Muscle of leg (tissue), 3 donors: ENCODE measurements at regions not wholly inside any gene's neighbourhood (a gene's known extent, or its start where the extent isn't known, plus 50 kb on each side); places are given as distances from the start of the nearest gene placed in this dataset.
A peak's percentile ranks its signal among the peaks of the same experiment; 100 is the strongest.

Experiments
- DNase-seq: peaks from one replicate; pipeline ENCODE4 v3.0.0; 2013
- H3K27ac ChIP-seq: one replicate; pipeline ENCODE4 v1.5.1; 2013; ENCODE audit warnings: mild to moderate bottlenecking, low read length, control low read depth
- H3K27me3 ChIP-seq: one replicate; pipeline ENCODE4 v1.6.1; 2013; ENCODE audit warnings: low read length; ENCODE audit not compliant: control insufficient read depth, insufficient read depth
- H3K36me3 ChIP-seq: one replicate; pipeline ENCODE4 v1.6.1; 2013; ENCODE audit warnings: low read length; ENCODE audit not compliant: control insufficient read depth, insufficient read depth
- H3K4me1 ChIP-seq: one replicate; pipeline ENCODE4 v1.6.1; 2013; ENCODE audit warnings: low read length; ENCODE audit not compliant: control insufficient read depth, insufficient read depth
- H3K4me3 ChIP-seq: one replicate; pipeline ENCODE4 v1.5.1; 2013; ENCODE audit warnings: low read length, control low read depth
- H3K9me3 ChIP-seq: replicated peaks from 2 replicates; pipeline ENCODE4 v1.6.1; 2013; ENCODE audit warnings: low read depth, low read length; ENCODE audit not compliant: control insufficient read depth
- WGBS: methylation state at CpG from one replicate; pipeline ENCODE4 v1.1.5; 2013; ENCODE audit warnings: missing lambda C conversion rate; ENCODE audit not compliant: insufficient coverage; 5-methylcytosine and 5-hydroxymethylcytosine counted together

DNA sequence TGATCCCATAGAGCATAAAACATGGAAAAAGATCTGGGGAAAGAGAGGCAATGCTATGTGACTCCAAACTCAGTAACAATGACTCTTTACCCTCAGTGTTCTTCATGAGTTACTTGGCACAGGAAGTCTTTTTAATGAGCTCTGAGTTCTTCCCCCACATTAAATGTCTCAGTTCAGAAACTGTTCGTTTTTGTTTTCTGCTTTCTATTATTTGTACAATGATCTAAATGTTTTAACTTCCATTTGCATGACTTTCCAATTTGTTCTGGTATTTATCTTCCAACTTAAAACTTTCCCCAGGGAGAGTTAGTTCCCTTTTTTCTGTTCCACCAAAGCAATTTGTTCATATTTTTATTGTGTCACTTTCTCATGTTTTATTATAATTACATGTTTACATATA, 177.0 kb upstream of the ZBTB20 start:
- Histone ChIP-seq H3K4me3 (no peak overlapping the region), H3K27ac (no peak overlapping the region), H3K27me3 (no peaks in the 10 kb centered on the region), H3K9me3 (no peaks in the 10 kb centered on the region), H3K36me3 (no peaks in the 10 kb centered on the region), H3K4me1 (no peaks in the 10 kb centered on the region)
- WGBS, result no CpG with 5 or more reads among the region's 1 CpG
- no peak for DNase-seq

DNA sequence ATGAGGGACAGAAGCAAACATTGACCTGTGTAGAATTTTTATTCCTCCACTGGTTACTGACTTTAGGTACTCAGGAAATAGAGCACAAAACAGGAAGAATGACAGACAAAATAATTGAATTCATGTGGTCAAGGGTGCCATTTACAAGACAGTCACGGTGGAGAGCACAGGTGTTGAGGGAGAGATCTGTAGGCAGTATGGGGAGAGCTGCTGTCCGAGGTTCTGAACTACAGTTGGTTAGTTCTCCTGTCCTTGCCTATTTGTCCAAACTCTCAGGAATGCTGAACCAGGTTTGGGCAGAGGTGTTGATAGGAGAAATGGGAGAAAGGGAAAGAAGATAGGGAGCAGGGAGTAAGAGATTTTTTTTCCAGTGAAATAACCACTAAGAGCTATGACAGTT, 178.5 kb upstream of the ZBTB20 start:
- Histone ChIP-seq H3K36me3 (no peaks in the 10 kb centered on the region), H3K9me3 (no peaks in the 10 kb centered on the region), H3K27ac (no peak overlapping the region), H3K4me1 (no peaks in the 10 kb centered on the region), H3K4me3 (no peak overlapping the region), H3K27me3 (no peaks in the 10 kb centered on the region)
- 5% methylated on average over 2 of the region's 2 CpGs for WGBS
- peak; percentile 61 for DNase-seq

DNA sequence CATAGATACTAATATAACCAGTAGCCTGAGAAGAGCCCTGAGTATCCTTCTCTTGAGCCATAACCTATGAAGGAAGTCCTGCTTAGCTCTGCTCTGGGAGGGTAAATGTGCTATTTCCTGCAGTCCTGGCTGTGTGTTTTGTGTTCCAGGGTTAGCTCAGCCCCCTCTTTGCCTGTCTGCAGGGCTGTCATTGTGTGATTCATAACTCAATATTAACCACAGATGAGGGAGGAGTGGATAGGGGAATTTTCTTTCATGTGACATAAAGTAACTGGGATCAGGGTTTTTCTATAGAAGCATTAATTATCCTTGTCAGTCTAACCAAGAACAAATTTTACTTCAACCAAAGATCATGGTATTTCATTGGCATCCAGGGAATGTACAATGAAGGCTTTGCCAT, 183.3 kb upstream of the ZBTB20 start:
- Histone ChIP-seq H3K27ac (no peak overlapping the region), H3K4me3 (no peak overlapping the region), H3K27me3 (no peaks in the 10 kb centered on the region), H3K4me1 (no peaks in the 10 kb centered on the region), H3K9me3 (no peaks in the 10 kb centered on the region), H3K36me3 (no peaks in the 10 kb centered on the region)
- no peak for DNase-seq

DNA sequence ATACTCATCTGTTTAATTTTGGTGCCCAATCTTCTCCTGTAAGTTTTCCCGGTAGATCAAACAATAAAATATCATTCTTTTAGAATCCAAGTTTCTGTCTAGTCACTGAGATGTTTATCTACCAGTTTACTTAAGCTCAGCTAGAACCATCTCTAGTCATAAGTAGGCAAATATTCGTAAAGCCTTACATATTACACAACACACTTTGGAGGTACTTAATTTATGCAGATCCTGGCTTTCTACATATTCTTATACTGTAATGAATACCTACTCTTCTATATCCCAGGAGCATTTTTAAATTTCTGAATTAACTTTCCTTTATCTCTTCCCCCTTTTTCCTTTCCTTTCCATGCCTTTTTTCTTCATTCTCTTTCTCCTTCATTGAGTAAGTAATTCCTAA, 185.9 kb upstream of the ZBTB20 start:
- Histone ChIP-seq H3K27me3 (no peaks in the 10 kb centered on the region), H3K4me3 (no peak overlapping the region), H3K27ac (no peak overlapping the region), H3K36me3 (no peaks in the 10 kb centered on the region), H3K4me1 (no peaks in the 10 kb centered on the region), H3K9me3 (no peaks in the 10 kb centered on the region)
- DNase-seq, result no peak
- no CpG with 5 or more reads among the region's 2 CpGs for WGBS

DNA sequence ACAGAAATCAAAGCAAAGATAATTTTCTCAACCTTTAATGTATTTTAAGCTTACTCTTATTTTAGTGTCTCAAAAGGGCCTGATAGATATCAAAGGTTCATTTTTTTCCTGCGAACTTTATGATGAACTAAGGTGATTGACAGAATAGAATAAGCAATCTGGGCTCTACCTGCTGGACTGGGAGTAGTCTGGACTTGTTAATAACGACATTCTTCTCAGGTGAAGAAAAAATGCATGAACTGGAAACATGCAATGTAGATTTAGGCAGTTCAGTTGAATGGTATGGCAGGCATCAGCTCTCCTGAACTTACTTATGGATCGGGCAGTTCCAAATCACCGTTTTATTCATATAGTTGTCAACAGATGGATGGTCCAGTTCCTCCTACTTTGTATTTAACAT, 189.7 kb upstream of the ZBTB20 start:
- Histone ChIP-seq H3K27ac (no peak overlapping the region), H3K4me3 (no peak overlapping the region), H3K4me1 (no peaks in the 10 kb centered on the region), H3K36me3 (no peaks in the 10 kb centered on the region), H3K9me3 (no peaks in the 10 kb centered on the region), H3K27me3 (no peaks in the 10 kb centered on the region)
- DNase-seq, result no peak
- 64% methylated on average over 1 of the region's 4 CpGs for WGBS

DNA sequence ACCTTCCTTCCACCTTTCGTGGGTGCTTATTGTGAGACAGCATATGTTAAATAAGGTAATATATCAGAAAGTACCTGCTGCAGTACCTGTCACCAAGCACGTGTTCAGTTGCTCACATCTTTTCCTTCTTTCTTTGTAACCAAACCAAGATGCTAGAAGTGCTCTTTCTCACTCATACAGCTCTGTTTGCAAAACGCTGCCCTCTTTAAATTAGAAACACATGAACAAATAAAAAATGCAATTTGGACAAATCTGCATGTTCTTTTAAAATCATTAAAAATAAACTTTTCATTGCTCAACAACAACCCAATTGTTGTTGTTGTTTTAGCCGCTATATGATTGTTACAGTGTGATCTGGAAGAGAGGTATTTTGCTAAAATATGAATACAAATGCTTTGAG, 193.5 kb upstream of the ZBTB20 start:
- DNase-seq, result no peak

DNA sequence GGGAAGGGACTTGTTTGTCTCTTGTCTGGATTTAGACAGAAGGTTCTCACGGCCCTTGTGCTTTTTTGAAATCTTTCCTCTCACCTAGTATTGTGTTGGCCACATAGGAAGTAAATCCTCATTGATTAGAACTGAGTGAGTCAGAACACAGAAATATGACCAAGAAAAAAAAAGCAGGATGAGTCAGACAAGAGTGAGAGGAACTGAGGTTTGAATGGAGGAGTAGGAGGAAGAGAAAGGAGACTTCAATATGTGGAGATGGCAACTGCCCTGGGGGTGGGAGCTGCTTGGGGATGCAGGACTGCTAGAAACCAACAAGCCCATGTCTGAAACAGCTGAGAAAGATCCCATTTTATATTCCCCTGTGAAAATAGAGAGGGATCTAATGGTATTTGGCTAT, 194.1 kb upstream of the ZBTB20 start:
- no CpG with 5 or more reads among the region's 1 CpG for WGBS
- no peak for DNase-seq
- Histone ChIP-seq H3K27ac (no peak overlapping the region), H3K27me3 (no peaks in the 10 kb centered on the region), H3K36me3 (no peaks in the 10 kb centered on the region), H3K4me3 (no peak overlapping the region), H3K9me3 (no peaks in the 10 kb centered on the region), H3K4me1 (no peaks in the 10 kb centered on the region)

More for the DNA sequence above, 193.5 kb upstream of the ZBTB20 start:
- Histone ChIP-seq H3K27ac (no peak overlapping the region), H3K9me3 (no peaks in the 10 kb centered on the region), H3K4me3 (no peak overlapping the region), H3K4me1 (no peaks in the 10 kb centered on the region), H3K27me3 (no peaks in the 10 kb centered on the region), H3K36me3 (no peaks in the 10 kb centered on the region)
- WGBS, result 60% methylated on average over 1 of the region's 4 CpGs

DNA sequence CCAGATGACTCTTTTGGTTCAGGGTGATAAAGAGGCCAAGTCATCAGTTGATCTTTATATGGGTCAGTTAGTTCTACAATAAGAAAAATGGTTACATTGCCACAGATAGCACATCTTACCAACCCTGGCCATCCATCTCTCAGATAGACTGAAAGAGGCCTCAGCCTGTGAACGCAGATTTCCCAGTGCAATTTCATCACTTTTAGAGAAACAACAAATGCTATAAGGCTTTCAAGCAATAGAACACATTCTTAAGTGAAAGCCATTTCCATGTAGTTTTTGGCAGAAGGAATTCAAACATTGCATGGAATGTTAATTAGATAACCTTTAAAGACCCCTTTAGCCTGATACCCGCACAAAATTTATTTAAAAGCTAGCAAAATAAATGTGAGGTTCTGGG, 200.6 kb upstream of the ZBTB20 start:
- Histone ChIP-seq H3K27me3 (no peaks in the 10 kb centered on the region), H3K4me1 (no peaks in the 10 kb centered on the region), H3K36me3 (no peaks in the 10 kb centered on the region), H3K27ac (no peak overlapping the region), H3K9me3 (no peaks in the 10 kb centered on the region), H3K4me3 (no peak overlapping the region)
- WGBS, result no CpG with 5 or more reads among the region's 2 CpGs
- no peak for DNase-seq

DNA sequence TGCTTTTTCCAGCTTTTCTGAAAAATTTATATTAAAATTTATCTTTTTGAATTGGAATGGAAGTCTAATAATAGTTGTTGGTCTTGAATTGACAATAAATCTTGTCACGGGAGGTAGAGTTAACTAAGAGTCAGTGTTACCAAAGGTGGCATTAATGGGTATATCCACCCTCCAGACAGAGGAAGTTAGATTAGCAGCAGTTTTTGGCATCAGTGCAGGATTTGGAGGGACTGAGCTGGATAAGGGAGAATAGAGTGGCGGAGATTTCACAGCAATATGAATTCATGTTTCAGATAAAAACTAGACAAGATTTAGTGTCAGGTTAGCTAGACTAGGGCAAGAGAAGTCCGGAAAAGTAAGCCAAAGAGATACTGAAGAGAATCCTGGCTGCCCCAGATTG, 201.3 kb upstream of the ZBTB20 start:
- Histone ChIP-seq H3K36me3 (no peaks in the 10 kb centered on the region), H3K27ac (no peak overlapping the region), H3K4me1 (no peaks in the 10 kb centered on the region), H3K4me3 (no peak overlapping the region), H3K9me3 (no peaks in the 10 kb centered on the region), H3K27me3 (no peaks in the 10 kb centered on the region)
- WGBS, result 75% methylated on average over 2 of the region's 3 CpGs
- DNase-seq, result no peak

DNA sequence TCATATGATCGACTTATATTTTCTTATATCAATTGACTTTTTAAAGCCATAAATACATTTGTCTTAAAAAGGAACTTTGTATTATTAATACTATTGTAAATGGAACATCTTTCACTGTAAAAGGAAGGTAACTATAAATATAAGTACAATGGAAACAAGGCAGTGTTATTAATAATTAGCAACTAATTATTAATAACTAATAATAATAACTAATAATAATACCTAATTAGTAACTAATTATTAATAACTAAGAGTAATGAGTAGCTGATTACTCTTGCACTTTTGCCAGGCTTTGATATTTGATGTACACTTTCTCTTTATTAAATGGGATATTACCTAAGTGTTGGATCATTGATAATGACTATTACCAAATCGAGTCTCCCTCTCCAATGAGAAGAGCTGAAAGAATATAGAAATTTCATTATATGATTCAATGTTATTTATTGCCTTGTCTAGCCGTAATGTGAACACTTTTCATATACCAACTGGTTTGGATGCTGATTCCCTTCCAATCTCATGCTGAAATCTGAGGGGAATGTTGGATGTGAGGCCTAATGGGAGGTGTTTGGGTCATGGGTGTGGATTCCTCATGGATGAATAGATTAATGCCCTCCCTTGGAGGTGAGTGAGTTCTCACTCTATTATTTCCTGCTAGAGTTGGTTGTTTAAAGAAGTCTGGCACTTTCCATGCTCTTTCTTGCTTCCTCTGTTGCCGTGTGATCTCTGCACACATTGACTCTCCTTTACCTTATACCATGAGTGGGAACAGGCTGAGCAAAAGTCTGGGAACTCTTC, 202.1 kb upstream of the ZBTB20 start:
- Histone ChIP-seq H3K27me3 (no peaks in the 10 kb centered on the region), H3K4me3 (no peak overlapping the region), H3K9me3 (no peaks in the 10 kb centered on the region), H3K36me3 (no peaks in the 10 kb centered on the region), H3K4me1 (no peaks in the 10 kb centered on the region), H3K27ac (no peak overlapping the region)
- WGBS, result no CpG with 5 or more reads among the region's 4 CpGs
- DNase-seq, result no peak

DNA sequence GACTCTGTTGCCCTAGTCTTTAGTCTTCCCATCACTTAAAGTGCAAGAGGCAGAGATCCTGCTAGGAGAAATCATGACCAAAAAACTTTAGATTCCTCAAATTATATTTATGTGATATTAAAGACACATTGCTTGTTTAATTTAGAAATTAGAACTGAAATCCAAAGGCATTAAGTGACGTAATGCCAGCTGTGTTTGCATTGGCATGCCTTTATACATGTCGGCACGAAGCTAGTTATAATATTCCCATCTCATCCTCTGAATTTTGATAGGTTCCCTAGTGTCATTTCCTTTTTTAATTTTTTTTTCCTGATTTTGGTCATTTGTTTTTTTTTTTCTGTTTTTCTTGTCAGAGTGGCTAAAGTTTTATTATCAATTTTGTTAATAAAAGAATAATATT, 203.5 kb upstream of the ZBTB20 start:
- no peaks in the 10 kb centered on the region for H3K36me3 ChIP-seq
- no peaks in the 10 kb centered on the region for H3K9me3 ChIP-seq
- no peak overlapping the region for H3K4me3 ChIP-seq
- no CpG with 5 or more reads among the region's 3 CpGs for WGBS
- H3K4me1 ChIP-seq, result no peaks in the 10 kb centered on the region
- no peak overlapping the region for H3K27ac ChIP-seq
- no peaks in the 10 kb centered on the region for H3K27me3 ChIP-seq
- peak; percentile 14 for DNase-seq
